CD1c-positive myeloid dendritic cell (primary cell): ENCODE measurements at regions not wholly inside any gene's neighbourhood (a gene's known extent, or its start where the extent isn't known, plus 50 kb on each side); places are given as distances from the start of the nearest gene placed in this dataset.
"Not testable (repeated sequence)": the region's sequence is repeated elsewhere in the genome, so short reads cannot be mapped to it uniquely, and the experiment has no call there.

Experiments used
- DNase-seq: peaks from one replicate; pipeline ENCODE4 v3.0.0-alpha.2; 2016; ENCODE audit errors: extremely low spot score

GRCh38 chr1:88610687-88611086 is 73.4 kb upstream of the PKN2 start:
- no peak for DNase-seq

DNA sequence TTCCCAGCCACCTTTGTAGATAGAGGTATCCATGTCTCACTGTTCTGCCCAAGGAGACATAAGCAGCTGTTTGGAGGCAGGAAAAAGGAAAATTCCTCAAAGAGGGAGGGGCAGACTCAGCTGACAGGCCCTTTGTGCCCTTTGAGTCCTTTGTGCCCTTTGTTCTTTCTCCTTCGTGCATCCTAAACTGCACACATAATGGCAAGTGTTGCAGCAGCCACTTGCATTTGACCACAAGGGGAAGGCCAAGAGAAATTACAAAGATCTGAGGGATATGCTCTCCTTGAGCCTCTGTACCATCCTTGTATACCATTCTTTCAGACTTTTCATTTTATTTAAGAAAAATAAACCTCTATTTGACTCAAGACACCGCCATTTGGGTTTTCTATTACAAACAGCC is 71.8 kb upstream of the PKN2 start:
- no peak for DNase-seq

GRCh38 chr1:88612773-88613172 is 71.3 kb upstream of the PKN2 start:
- no peak for DNase-seq

GRCh38 chr1:88618331-88618730 is 65.7 kb upstream of the PKN2 start:
- DNase-seq = no peak

DNA sequence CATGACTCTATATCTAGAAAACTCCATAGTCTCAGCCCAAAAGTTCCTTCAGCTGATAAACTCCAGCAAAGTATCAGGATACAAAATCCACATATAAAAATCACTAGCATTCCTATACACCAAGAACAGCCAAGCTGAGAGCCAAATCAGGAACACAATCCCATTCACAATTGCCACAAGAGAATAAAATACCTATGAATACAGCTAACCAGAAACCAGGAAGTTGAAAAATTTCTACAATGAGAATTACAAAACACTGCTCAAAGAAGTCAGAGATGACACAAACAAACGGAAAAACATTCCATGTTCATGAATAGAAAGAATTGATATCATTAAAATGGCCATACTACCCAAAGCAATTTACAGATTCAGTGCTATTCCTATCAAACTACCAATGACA is 61.0 kb upstream of the PKN2 start:
- DNase-seq = not testable (repeated sequence)
